Activated CD8-positive, alpha-beta memory T cell treated with anti-CD3 and anti-CD28 coated beads, Interleukin-2, amount 10 ng/mL, durations not matched to agents 7 days and 5 days (primary cell): ENCODE measurements at regions not wholly inside any gene's neighbourhood (a gene's known extent, or its start where the extent isn't known, plus 50 kb on each side); places are given as distances from the start of the nearest gene placed in this dataset.

Experiments
- ATAC-seq: fragments of 150-1000 bp; cut with Tn5 transposase; one replicate; pipeline ENCODE4 v1.10.0; 2021; ENCODE audit warnings: moderate library complexity
- CTCF ChIA-PET: fragments of 350-600 bp; sonication (Branson Sonifier 250); formaldehyde crosslinking; loops from one replicate; lab custom pipeline; 2021; ENCODE audit warnings: antibody characterized with exemption; lab: Charles Lee
- DNase-seq: peaks from one replicate; pipeline ENCODE4 v3.0.0-alpha.2; 2020
- H3K27ac Mint-ChIP-seq: one replicate; pipeline ENCODE4 v1.8.0; 2021; ENCODE audit warnings: mild to moderate bottlenecking, mixed read lengths
- H3K27me3 Mint-ChIP-seq: one replicate; pipeline ENCODE4 v1.8.0; 2021; ENCODE audit warnings: mixed read lengths
- H3K36me3 Mint-ChIP-seq: one replicate; pipeline ENCODE4 v1.8.0; 2021; ENCODE audit warnings: mild to moderate bottlenecking, mixed read lengths
- H3K4me1 Mint-ChIP-seq: one replicate; pipeline ENCODE4 v1.8.0; 2021; ENCODE audit warnings: mixed read lengths
- H3K4me3 Mint-ChIP-seq: one replicate; pipeline ENCODE4 v1.8.0; 2021; ENCODE audit warnings: mild to moderate bottlenecking, moderate library complexity, mixed read lengths
- H3K9me3 Mint-ChIP-seq: one replicate; pipeline ENCODE4 v1.8.0; 2022; ENCODE audit warnings: low read depth, mixed read lengths

- no peak for ATAC-seq
- H3K36me3 Mint-ChIP-seq, result no peaks in the 10 kb centered on the region
- no peak overlapping the region for H3K27ac Mint-ChIP-seq
- H3K4me3 Mint-ChIP-seq, result no peak overlapping the region
- H3K27me3 Mint-ChIP-seq, result no peaks in the 10 kb centered on the region
- CTCF ChIA-PET, result no interaction called here
- H3K4me1 Mint-ChIP-seq, result no peaks in the 10 kb centered on the region
- peaks cover 4% of the 10 kb centered on the region for H3K9me3 Mint-ChIP-seq
- no peak for DNase-seq
These were observed 1251.0 kb downstream of the PCDH18 start for GRCh38 chr4:136281307-136281706.

- DNase-seq (no peak), ATAC-seq (no peak)
- Mint-ChIP-seq H3K9me3 (peaks cover 5% of the 10 kb centered on the region), H3K27ac (no peak overlapping the region), H3K27me3 (no peaks in the 10 kb centered on the region), H3K4me1 (no peaks in the 10 kb centered on the region), H3K4me3 (no peak overlapping the region), H3K36me3 (no peaks in the 10 kb centered on the region)
- CTCF ChIA-PET, result no interaction called here
These were observed 1254.6 kb downstream of the PCDH18 start for GRCh38 chr4:136277741-136278140.

- Mint-ChIP-seq H3K36me3 (no peaks in the 10 kb centered on the region), H3K4me1 (no peaks in the 10 kb centered on the region), H3K4me3 (no peak overlapping the region), H3K27ac (no peak overlapping the region), H3K9me3 (no peaks in the 10 kb centered on the region), H3K27me3 (no peaks in the 10 kb centered on the region)
- no peak for ATAC-seq
- CTCF ChIA-PET, result no interaction called here
- no peak for DNase-seq
These were observed 1285.4 kb downstream of the PCDH18 start for GRCh38 chr4:136246876-136247275.

- no peak overlapping the region for H3K27ac Mint-ChIP-seq
- CTCF ChIA-PET, result no interaction called here
- H3K9me3 Mint-ChIP-seq, result peaks cover 7% of the 10 kb centered on the region
These were observed 1290.9 kb downstream of the PCDH18 start for GRCh38 chr4:136241221-136241986.

GRCh38 chr4:136227315-136227714 is 1305.0 kb downstream of the PCDH18 start:
- no peak overlapping the region for H3K4me3 Mint-ChIP-seq
- H3K4me1 Mint-ChIP-seq, result no peaks in the 10 kb centered on the region
- CTCF ChIA-PET, result no interaction called here
- ATAC-seq (no peak), DNase-seq (no peak)
- no peaks in the 10 kb centered on the region for H3K9me3 Mint-ChIP-seq
- H3K27me3 Mint-ChIP-seq, result no peaks in the 10 kb centered on the region
- no peak overlapping the region for H3K27ac Mint-ChIP-seq
- no peaks in the 10 kb centered on the region for H3K36me3 Mint-ChIP-seq

More at GRCh38 chr4:136241221-136241986, 1290.9 kb downstream of the PCDH18 start:
- H3K4me1 Mint-ChIP-seq, result no peaks in the 10 kb centered on the region
- ATAC-seq, result no peak
- H3K27me3 Mint-ChIP-seq, result no peaks in the 10 kb centered on the region
- H3K36me3 Mint-ChIP-seq, result no peaks in the 10 kb centered on the region
- DNase-seq, result no peak
- no peak overlapping the region for H3K4me3 Mint-ChIP-seq

GRCh38 chr4:136219592-136220125 is 1312.6 kb downstream of the PCDH18 start:
- DNase-seq, result no peak
- H3K4me3 Mint-ChIP-seq, result no peak overlapping the region
- H3K4me1 Mint-ChIP-seq, result no peaks in the 10 kb centered on the region
- H3K27me3 Mint-ChIP-seq, result no peaks in the 10 kb centered on the region
- H3K27ac Mint-ChIP-seq, result no peak overlapping the region
- H3K36me3 Mint-ChIP-seq, result no peaks in the 10 kb centered on the region
- CTCF ChIA-PET, result no interaction called here
- peaks cover 2% of the 10 kb centered on the region for H3K9me3 Mint-ChIP-seq
- ATAC-seq, result no peak

- no peak overlapping the region for H3K4me3 Mint-ChIP-seq
- no peaks in the 10 kb centered on the region for H3K9me3 Mint-ChIP-seq
- ATAC-seq (no peak), DNase-seq (no peak)
- CTCF ChIA-PET, result no interaction called here
- no peaks in the 10 kb centered on the region for H3K4me1 Mint-ChIP-seq
- no peak overlapping the region for H3K27ac Mint-ChIP-seq
- H3K36me3 Mint-ChIP-seq, result no peaks in the 10 kb centered on the region
- H3K27me3 Mint-ChIP-seq, result no peaks in the 10 kb centered on the region
These were observed 1329.1 kb downstream of the PCDH18 start for GRCh38 chr4:136203199-136203598.

- DNase-seq, result no peak
- CTCF ChIA-PET, result no interaction called here
- Mint-ChIP-seq H3K27me3 (no peaks in the 10 kb centered on the region), H3K9me3 (peaks cover 2% of the 10 kb centered on the region), H3K4me3 (no peak overlapping the region), H3K4me1 (no peaks in the 10 kb centered on the region), H3K36me3 (no peaks in the 10 kb centered on the region), H3K27ac (no peak overlapping the region)
- no peak for ATAC-seq
These were observed 1333.9 kb downstream of the PCDH18 start for GRCh38 chr4:136198358-136198757.

GRCh38 chr4:136194962-136195361 is 1337.3 kb downstream of the PCDH18 start:
- no peak overlapping the region for H3K27ac Mint-ChIP-seq

GRCh38 chr4:136186650-136187049 is 1345.6 kb downstream of the PCDH18 start:
- H3K4me1 Mint-ChIP-seq, result no peaks in the 10 kb centered on the region
- no peak overlapping the region for H3K27ac Mint-ChIP-seq
- ATAC-seq, result no peak
- H3K9me3 Mint-ChIP-seq, result peaks cover 4% of the 10 kb centered on the region
- no peaks in the 10 kb centered on the region for H3K36me3 Mint-ChIP-seq
- no peak overlapping the region for H3K4me3 Mint-ChIP-seq
- H3K27me3 Mint-ChIP-seq, result no peaks in the 10 kb centered on the region
- no peak for DNase-seq
- CTCF ChIA-PET, result no interaction called here

More at GRCh38 chr4:136194962-136195361, 1337.3 kb downstream of the PCDH18 start:
- Mint-ChIP-seq H3K9me3 (peaks cover 2% of the 10 kb centered on the region), H3K4me1 (no peaks in the 10 kb centered on the region), H3K36me3 (no peaks in the 10 kb centered on the region), H3K4me3 (no peak overlapping the region), H3K27me3 (no peaks in the 10 kb centered on the region)
- no peak for ATAC-seq
- CTCF ChIA-PET, result no interaction called here
- DNase-seq, result no peak

GRCh38 chr4:136183513-136183912 is 1348.8 kb downstream of the PCDH18 start:
- H3K27ac Mint-ChIP-seq, result no peak overlapping the region
- H3K4me1 Mint-ChIP-seq, result no peaks in the 10 kb centered on the region
- peaks cover 3% of the 10 kb centered on the region for H3K9me3 Mint-ChIP-seq
- DNase-seq (no peak), ATAC-seq (no peak)
- H3K27me3 Mint-ChIP-seq, result no peaks in the 10 kb centered on the region
- H3K4me3 Mint-ChIP-seq, result no peak overlapping the region
- no peaks in the 10 kb centered on the region for H3K36me3 Mint-ChIP-seq
- CTCF ChIA-PET, result no interaction called here

GRCh38 chr4:136156947-136157346 is 1375.3 kb downstream of the PCDH18 start:
- H3K27me3 Mint-ChIP-seq, result no peaks in the 10 kb centered on the region
- H3K27ac Mint-ChIP-seq, result no peak overlapping the region
- no peaks in the 10 kb centered on the region for H3K36me3 Mint-ChIP-seq
- DNase-seq (no peak), ATAC-seq (no peak)
- no peaks in the 10 kb centered on the region for H3K9me3 Mint-ChIP-seq
- no peaks in the 10 kb centered on the region for H3K4me1 Mint-ChIP-seq
- CTCF ChIA-PET, result no interaction called here
- H3K4me3 Mint-ChIP-seq, result no peak overlapping the region

GRCh38 chr4:136150046-136150445 is 1382.2 kb downstream of the PCDH18 start:
- no peak overlapping the region for H3K27ac Mint-ChIP-seq
- CTCF ChIA-PET, result no interaction called here
- H3K9me3 Mint-ChIP-seq, result peaks cover 4% of the 10 kb centered on the region
- no peak overlapping the region for H3K4me3 Mint-ChIP-seq
- no peaks in the 10 kb centered on the region for H3K36me3 Mint-ChIP-seq
- no peaks in the 10 kb centered on the region for H3K4me1 Mint-ChIP-seq
- DNase-seq, result no peak
- H3K27me3 Mint-ChIP-seq, result no peaks in the 10 kb centered on the region
- ATAC-seq, result no peak

GRCh38 chr4:136136601-136137000 is 1395.7 kb downstream of the PCDH18 start:
- Mint-ChIP-seq H3K36me3 (no peaks in the 10 kb centered on the region), H3K27ac (no peak overlapping the region), H3K4me3 (no peak overlapping the region), H3K27me3 (no peaks in the 10 kb centered on the region), H3K4me1 (no peaks in the 10 kb centered on the region), H3K9me3 (no peaks in the 10 kb centered on the region)
- CTCF ChIA-PET, result no interaction called here
- DNase-seq (no peak), ATAC-seq (no peak)
